ENCODE measurements at regions not wholly inside any gene's neighbourhood (a gene's known extent, or its start where the extent isn't known, plus 50 kb on each side); places are given as distances from the start of the nearest gene placed in this dataset.

DNA sequence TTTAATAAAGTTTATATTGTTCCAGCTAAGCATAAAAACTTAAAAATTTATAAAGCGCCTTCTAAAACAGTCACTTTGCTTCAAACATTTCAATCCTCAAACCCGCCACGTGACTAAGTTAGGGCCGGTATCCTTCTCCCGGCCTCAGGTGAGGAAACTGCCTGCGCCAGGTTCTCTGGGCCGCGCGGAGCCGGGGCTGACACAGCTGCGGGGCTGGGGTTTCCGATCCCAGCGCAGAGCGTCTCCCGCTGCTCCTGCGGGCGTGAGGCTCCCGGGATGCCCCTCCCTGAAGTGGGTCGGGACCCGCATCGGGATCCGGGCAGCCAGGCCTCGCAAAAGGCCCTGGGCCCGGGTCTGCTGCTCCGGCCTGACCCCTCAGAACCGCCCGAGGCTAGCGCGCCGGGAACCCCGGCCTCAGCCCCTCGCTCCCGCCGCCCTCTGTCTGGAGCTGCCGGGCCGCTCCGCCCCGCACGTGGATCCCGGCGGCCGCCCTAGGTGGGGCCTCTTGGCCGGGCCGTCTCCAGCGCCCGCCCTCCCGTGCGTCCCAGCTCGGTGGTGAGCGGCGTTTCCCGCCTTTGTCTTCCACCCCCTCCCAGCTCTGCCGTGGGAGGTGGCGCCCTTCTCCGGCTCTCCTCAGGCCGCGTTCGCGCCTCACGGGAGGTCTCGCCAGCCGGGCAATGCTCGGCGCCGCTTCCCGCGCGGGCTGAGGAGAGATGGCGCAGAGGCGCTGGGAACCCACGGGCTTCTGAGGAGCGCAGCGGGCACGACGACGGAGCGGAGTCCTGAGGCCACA lies 267.9 kb downstream of the DLL1 start:
- H3K9me3 ChIP-seq (ENCODE audit: control insufficient read depth, low read length) = no peaks in the 10 kb centered on the region
- no peak overlapping the region for H3K27ac ChIP-seq (ENCODE audit: low read depth, low read length, severe bottlenecking)
- WGBS, 2 experiments (ENCODE audit: insufficient coverage in 2 of 2) = 93 to 94% methylated on average over 61 to 76 of the region's 77 CpGs
- H3K4me1 ChIP-seq (ENCODE audit: control insufficient read depth, insufficient read depth, low read length, poor library complexity, severe bottlenecking) = peaks cover 4% of the 10 kb centered on the region
- no peak overlapping the region for H3K4me3 ChIP-seq (ENCODE audit: extremely low read depth, insufficient read depth, low read length, poor library complexity, severe bottlenecking)
- H3K36me3 ChIP-seq (ENCODE audit: control insufficient read depth, insufficient read depth, low read length) = no peaks in the 10 kb centered on the region

DNA sequence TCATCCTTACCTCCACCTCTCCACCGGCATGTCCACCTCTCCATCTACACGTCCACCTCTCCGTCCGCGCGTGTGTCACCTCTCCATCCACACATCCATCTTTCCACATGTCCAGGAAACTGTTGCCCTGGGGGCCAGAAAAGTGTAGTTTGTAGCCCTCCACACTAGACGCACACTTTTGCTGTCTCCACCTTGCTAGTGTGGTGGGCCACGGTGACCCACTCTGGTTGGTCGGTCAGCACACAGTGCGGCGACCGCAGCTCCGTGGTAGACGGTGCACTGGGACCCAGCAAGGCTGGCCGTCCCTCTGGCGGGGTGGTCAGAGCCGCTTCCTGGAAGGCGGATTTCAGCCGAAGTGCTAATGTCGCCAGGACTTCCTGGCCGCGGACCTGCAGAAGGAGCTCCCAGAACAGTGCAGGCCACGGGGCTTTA lies 268.6 kb downstream of the DLL1 start:
- Histone ChIP-seq H3K9me3 (ENCODE audit: control insufficient read depth, low read length) (no peaks in the 10 kb centered on the region), H3K4me1 (ENCODE audit: control insufficient read depth, insufficient read depth, low read length, poor library complexity, severe bottlenecking) (peaks cover 3% of the 10 kb centered on the region), H3K36me3 (ENCODE audit: control insufficient read depth, insufficient read depth, low read length) (no peaks in the 10 kb centered on the region), H3K4me3 (ENCODE audit: extremely low read depth, insufficient read depth, low read length, poor library complexity, severe bottlenecking) (no peak overlapping the region), H3K27ac (ENCODE audit: low read depth, low read length, severe bottlenecking) (no peak overlapping the region)
- WGBS, 2 experiments (ENCODE audit: insufficient coverage in 2 of 2) = 95 to 99% methylated on average over 10 to 22 of the region's 23 CpGs

DNA sequence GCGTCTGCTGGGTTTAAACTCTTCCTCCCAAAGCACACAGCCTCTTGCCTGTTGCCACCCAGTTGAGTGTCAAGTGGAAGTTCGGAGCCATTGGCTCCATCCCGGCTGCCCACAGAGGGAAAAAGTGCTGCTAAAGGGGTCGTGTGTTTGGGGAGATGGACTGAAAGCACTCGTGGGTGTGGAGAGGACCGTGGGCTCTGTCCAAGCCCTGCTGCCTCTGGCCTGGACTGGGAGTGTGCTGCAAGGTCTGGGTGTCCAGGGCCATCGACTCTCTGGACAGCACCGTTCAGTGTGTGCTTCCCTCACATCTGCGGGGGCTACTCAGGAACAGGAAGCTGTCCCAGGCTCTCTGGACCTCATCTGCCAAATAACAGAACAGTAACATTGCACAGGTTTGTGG lies 269.3 kb downstream of the DLL1 start:
- Histone ChIP-seq H3K4me3 (ENCODE audit: extremely low read depth, insufficient read depth, low read length, poor library complexity, severe bottlenecking) (no peak overlapping the region), H3K4me1 (ENCODE audit: control insufficient read depth, insufficient read depth, low read length, poor library complexity, severe bottlenecking) (no peaks in the 10 kb centered on the region), H3K9me3 (ENCODE audit: control insufficient read depth, low read length) (no peaks in the 10 kb centered on the region), H3K36me3 (ENCODE audit: control insufficient read depth, insufficient read depth, low read length) (no peaks in the 10 kb centered on the region), H3K27ac (ENCODE audit: low read depth, low read length, severe bottlenecking) (no peak overlapping the region)
- 87 to 90% methylated on average over 7 to 8 of the region's 9 CpGs for WGBS, 2 experiments (ENCODE audit: insufficient coverage in 2 of 2)

GRCh38 chr6:170019818-170020583 lies 268.6 kb downstream of the ERMARD start:
- Histone ChIP-seq H3K4me1 (ENCODE audit: control insufficient read depth, insufficient read depth, low read length, poor library complexity, severe bottlenecking) (no peaks in the 10 kb centered on the region), H3K36me3 (ENCODE audit: control insufficient read depth, insufficient read depth, low read length) (no peaks in the 10 kb centered on the region), H3K9me3 (ENCODE audit: control insufficient read depth, low read length) (no peaks in the 10 kb centered on the region), H3K27ac (ENCODE audit: low read depth, low read length, severe bottlenecking) (no peak overlapping the region), H3K4me3 (ENCODE audit: extremely low read depth, insufficient read depth, low read length, poor library complexity, severe bottlenecking) (no peak overlapping the region)
- WGBS, 2 experiments (ENCODE audit: insufficient coverage in 2 of 2) = 92 to 95% methylated on average over 16 to 17 of the region's 20 CpGs

- H3K9me3 ChIP-seq (ENCODE audit: control insufficient read depth, low read length) = no peaks in the 10 kb centered on the region
- no peak overlapping the region for H3K4me3 ChIP-seq (ENCODE audit: extremely low read depth, insufficient read depth, low read length, poor library complexity, severe bottlenecking)
- 86 to 89% methylated on average over 15 of the region's 19 CpGs for WGBS, 2 experiments (ENCODE audit: insufficient coverage in 2 of 2)
- no peaks in the 10 kb centered on the region for H3K36me3 ChIP-seq (ENCODE audit: control insufficient read depth, insufficient read depth, low read length)
- no peaks in the 10 kb centered on the region for H3K4me1 ChIP-seq (ENCODE audit: control insufficient read depth, insufficient read depth, low read length, poor library complexity, severe bottlenecking)
- no peak overlapping the region for H3K27ac ChIP-seq (ENCODE audit: low read depth, low read length, severe bottlenecking)
These were observed 267.8 kb downstream of the ERMARD start for GRCh38 chr6:170018936-170019817.

DNA sequence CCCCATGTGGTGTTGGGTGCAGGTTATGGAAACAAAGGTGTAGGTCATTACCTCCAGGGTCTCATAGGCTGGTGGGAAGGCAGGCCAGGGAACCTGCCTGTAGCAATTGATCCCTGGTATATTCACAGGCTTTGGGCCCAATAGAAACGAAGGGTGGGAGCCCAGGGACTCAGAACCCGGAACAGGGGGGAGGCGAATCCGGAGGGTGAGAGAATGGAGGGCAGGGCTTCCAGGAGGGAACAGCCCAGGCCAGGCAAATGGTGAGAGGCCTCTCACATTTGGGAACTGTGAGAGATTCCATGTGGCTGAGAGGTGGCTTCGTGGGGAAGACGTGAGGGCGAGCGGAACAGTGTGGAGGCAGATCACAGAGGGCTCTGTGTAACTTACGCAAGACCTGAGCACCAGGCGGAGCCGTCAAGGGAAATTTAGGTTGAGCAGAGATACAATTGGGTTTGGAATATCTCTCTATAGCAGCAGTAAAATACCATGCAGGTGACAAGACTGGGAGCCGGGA lies 267.1 kb downstream of the ERMARD start:
- Histone ChIP-seq H3K27ac (ENCODE audit: low read depth, low read length, severe bottlenecking) (no peak overlapping the region), H3K36me3 (ENCODE audit: control insufficient read depth, insufficient read depth, low read length) (no peaks in the 10 kb centered on the region), H3K4me3 (ENCODE audit: extremely low read depth, insufficient read depth, low read length, poor library complexity, severe bottlenecking) (no peak overlapping the region), H3K9me3 (ENCODE audit: control insufficient read depth, low read length) (no peaks in the 10 kb centered on the region), H3K4me1 (ENCODE audit: control insufficient read depth, insufficient read depth, low read length, poor library complexity, severe bottlenecking) (no peaks in the 10 kb centered on the region)
- WGBS, 2 experiments (ENCODE audit: insufficient coverage in 2 of 2) = 93 to 96% methylated on average over 8 to 12 of the region's 12 CpGs

- no peak overlapping the region for H3K27ac ChIP-seq (ENCODE audit: low read depth, low read length, severe bottlenecking)
- H3K36me3 ChIP-seq (ENCODE audit: control insufficient read depth, insufficient read depth, low read length) = no peaks in the 10 kb centered on the region
- 80 to 94% methylated on average over 8 to 9 of the region's 11 CpGs for WGBS, 2 experiments (ENCODE audit: insufficient coverage in 2 of 2)
- no peaks in the 10 kb centered on the region for H3K4me1 ChIP-seq (ENCODE audit: control insufficient read depth, insufficient read depth, low read length, poor library complexity, severe bottlenecking)
- H3K4me3 ChIP-seq (ENCODE audit: extremely low read depth, insufficient read depth, low read length, poor library complexity, severe bottlenecking) = no peak overlapping the region
- no peaks in the 10 kb centered on the region for H3K9me3 ChIP-seq (ENCODE audit: control insufficient read depth, low read length)
These were observed 266.3 kb downstream of the ERMARD start for GRCh38 chr6:170017603-170018320.

- 75 to 79% methylated on average over 1 to 2 of the region's 2 CpGs for WGBS, 2 experiments (ENCODE audit: insufficient coverage in 2 of 2)
- no peak overlapping the region for H3K27ac ChIP-seq (ENCODE audit: low read depth, low read length, severe bottlenecking)
- H3K4me3 ChIP-seq (ENCODE audit: extremely low read depth, insufficient read depth, low read length, poor library complexity, severe bottlenecking) = no peak overlapping the region
- no peaks in the 10 kb centered on the region for H3K9me3 ChIP-seq (ENCODE audit: control insufficient read depth, low read length)
- H3K36me3 ChIP-seq (ENCODE audit: control insufficient read depth, insufficient read depth, low read length) = no peaks in the 10 kb centered on the region
- H3K4me1 ChIP-seq (ENCODE audit: control insufficient read depth, insufficient read depth, low read length, poor library complexity, severe bottlenecking) = no peaks in the 10 kb centered on the region
These were observed 262.4 kb downstream of the ERMARD start for GRCh38 chr6:170013815-170014214.

GRCh38 chr6:170012037-170012330 lies 260.6 kb downstream of the ERMARD start:
- Histone ChIP-seq H3K4me3 (ENCODE audit: extremely low read depth, insufficient read depth, low read length, poor library complexity, severe bottlenecking) (no peak overlapping the region), H3K36me3 (ENCODE audit: control insufficient read depth, insufficient read depth, low read length) (no peaks in the 10 kb centered on the region), H3K27ac (ENCODE audit: low read depth, low read length, severe bottlenecking) (no peak overlapping the region), H3K9me3 (ENCODE audit: control insufficient read depth, low read length) (no peaks in the 10 kb centered on the region), H3K4me1 (ENCODE audit: control insufficient read depth, insufficient read depth, low read length, poor library complexity, severe bottlenecking) (no peaks in the 10 kb centered on the region)
- 90 to 100% methylated on average over 2 of the region's 2 CpGs for whole genome bisulfite sequencing, 2 experiments (ENCODE audit: insufficient coverage in 2 of 2)

Measured in mesodermal cell (in vitro differentiated cells).